SKM-1 (cell line): ENCODE measurements at regions not wholly inside any gene's neighbourhood (a gene's known extent, or its start where the extent isn't known, plus 50 kb on each side); places are given as distances from the start of the nearest gene placed in this dataset.
"Not testable (repeated sequence)": the region's sequence is repeated elsewhere in the genome, so short reads cannot be mapped to it uniquely, and the experiment has no call there.

Source experiments
- DNase-seq: peaks from one replicate; lab custom pipeline; 2025; ENCODE audit not compliant: unreplicated experiment; lab: John Stamatoyannopoulos, UW

GRCh38 chr7:20839196-20839735 lies 52.6 kb upstream of the SP8 start:
- DNase-seq = no peak

GRCh38 chr7:20839987-20840386 lies 53.3 kb upstream of the SP8 start:
- no peak for DNase-seq

GRCh38 chr7:20846791-20847190 lies 60.1 kb upstream of the SP8 start:
- no peak for DNase-seq

GRCh38 chr7:20858951-20859350 lies 72.3 kb upstream of the SP8 start:
- no peak for DNase-seq

GRCh38 chr7:20861468-20861867 lies 74.8 kb upstream of the SP8 start:
- no peak for DNase-seq

GRCh38 chr7:20862554-20862953 lies 75.9 kb upstream of the SP8 start:
- DNase-seq = no peak

GRCh38 chr7:20864221-20864620 lies 77.5 kb upstream of the SP8 start:
- DNase-seq = no peak

GRCh38 chr7:20865684-20866083 lies 79.0 kb upstream of the SP8 start:
- DNase-seq = no peak

GRCh38 chr7:20870977-20871376 lies 84.3 kb upstream of the SP8 start:
- no peak for DNase-seq

- DNase-seq = no peak
Measured at GRCh38 chr7:20892776-20893175, 106.1 kb upstream of the SP8 start.

GRCh38 chr7:20894806-20895205 lies 108.1 kb upstream of the SP8 start:
- DNase-seq = no peak

- DNase-seq = no peak
Measured at GRCh38 chr7:20895563-20895962, 108.9 kb upstream of the SP8 start.

GRCh38 chr7:20896996-20897395 lies 110.3 kb upstream of the SP8 start:
- DNase-seq = no peak

- no peak for DNase-seq
Measured at GRCh38 chr7:20906801-20907453, 120.2 kb upstream of the SP8 start.

GRCh38 chr7:20911081-20911480 lies 124.4 kb upstream of the SP8 start:
- DNase-seq = no peak

GRCh38 chr7:20913853-20914252 lies 127.2 kb upstream of the SP8 start:
- DNase-seq = no peak

- DNase-seq = no peak
Measured at GRCh38 chr7:20916311-20916710, 129.6 kb upstream of the SP8 start.

- no peak for DNase-seq
Measured at GRCh38 chr7:20917603-20918002, 130.9 kb upstream of the SP8 start.

GRCh38 chr7:20918156-20918555 lies 131.5 kb upstream of the SP8 start:
- DNase-seq = no peak

- DNase-seq = not testable (repeated sequence)
Measured at GRCh38 chr7:20927178-20927577, 140.5 kb upstream of the SP8 start.

- no peak for DNase-seq
Measured at GRCh38 chr7:20927976-20928375, 141.3 kb upstream of the SP8 start.

GRCh38 chr7:20929199-20929598 lies 142.5 kb upstream of the SP8 start:
- no peak for DNase-seq

- no peak for DNase-seq
Measured at GRCh38 chr7:20931739-20932138, 145.1 kb upstream of the SP8 start.
